ENCODE measurements at regions not wholly inside any gene's neighbourhood (a gene's known extent, or its start where the extent isn't known, plus 50 kb on each side); places are given as distances from the start of the nearest gene placed in this dataset.

- TF ChIP-seq CTCF (IDR thresholded peaks at IDR 0.05) (no peak), POLR2A (IDR thresholded peaks at IDR 0.05) (no peak)
Observed at GRCh38 chr6:158909938-158910337, 90.1 kb downstream of the RSPH3 start.
